ENCODE measurements at regions not wholly inside any gene's neighbourhood (a gene's known extent, or its start where the extent isn't known, plus 50 kb on each side); places are given as distances from the start of the nearest gene placed in this dataset.

GRCh38 chr6:14258695-14259593, 141.4 kb downstream of the CD83 start:
- peaks cover 9% of the 10 kb centered on the region for H3K4me1 Mint-ChIP-seq

GRCh38 chr6:14259594-14260152, 142.1 kb downstream of the CD83 start:
- Mint-ChIP-seq H3K27ac (no peak overlapping the region), H3K27me3 (no peaks in the 10 kb centered on the region), H3K9me3 (peaks cover 8% of the 10 kb centered on the region in 2 donors), H3K4me3 (no peak overlapping the region), H3K4me1 (peaks cover 2% of the 10 kb centered on the region)
- no peak for DNase-seq
- ATAC-seq, result no peak

More at GRCh38 chr6:14258695-14259593, 141.4 kb downstream of the CD83 start:
- H3K27ac Mint-ChIP-seq, result no peak overlapping the region
- DNase-seq (no peak), ATAC-seq (no peak)
- H3K4me3 Mint-ChIP-seq, result no peak overlapping the region
- H3K27me3 Mint-ChIP-seq, result no peaks in the 10 kb centered on the region
- H3K9me3 Mint-ChIP-seq, result peaks cover 2 to 8% of the 10 kb centered on the region in 2 donors

GRCh38 chr6:14260839-14261238, 143.3 kb downstream of the CD83 start:
- H3K4me1 Mint-ChIP-seq, result no peaks in the 10 kb centered on the region
- no peak overlapping the region for H3K27ac Mint-ChIP-seq
- peaks cover 8% of the 10 kb centered on the region in 2 donors for H3K9me3 Mint-ChIP-seq
- H3K4me3 Mint-ChIP-seq, result no peak overlapping the region
- DNase-seq (no peak), ATAC-seq (no peak)
- no peaks in the 10 kb centered on the region for H3K27me3 Mint-ChIP-seq

GRCh38 chr6:14263881-14264424, 146.4 kb downstream of the CD83 start:
- no peak overlapping the region for H3K27ac Mint-ChIP-seq
- H3K4me3 Mint-ChIP-seq, result no peak overlapping the region
- peaks cover 8% of the 10 kb centered on the region in 2 donors for H3K9me3 Mint-ChIP-seq
- ATAC-seq, result no peak
- no peaks in the 10 kb centered on the region for H3K27me3 Mint-ChIP-seq
- no peak for DNase-seq
- no peaks in the 10 kb centered on the region for H3K4me1 Mint-ChIP-seq

GRCh38 chr6:14265049-14266021, 147.8 kb downstream of the CD83 start:
- peaks cover 6% of the 10 kb centered on the region for H3K4me1 Mint-ChIP-seq

GRCh38 chr6:14266266-14266665, 148.7 kb downstream of the CD83 start:
- DNase-seq, result no peak
- no peak overlapping the region for H3K27ac Mint-ChIP-seq
- H3K4me1 Mint-ChIP-seq, result peaks cover 15% of the 10 kb centered on the region
- no peaks in the 10 kb centered on the region for H3K27me3 Mint-ChIP-seq
- H3K4me3 Mint-ChIP-seq, result no peak overlapping the region
- H3K9me3 Mint-ChIP-seq, result peaks cover under 1 to 8% of the 10 kb centered on the region in 2 donors
- ATAC-seq, result no peak

More at GRCh38 chr6:14265049-14266021, 147.8 kb downstream of the CD83 start:
- no peak for ATAC-seq
- Mint-ChIP-seq H3K27me3 (no peaks in the 10 kb centered on the region), H3K9me3 (peaks cover 8% of the 10 kb centered on the region in 2 donors), H3K27ac (no peak overlapping the region), H3K4me3 (no peak overlapping the region)
- no peak for DNase-seq

GRCh38 chr6:14267885-14268660, 150.5 kb downstream of the CD83 start:
- Mint-ChIP-seq H3K27ac (no peak overlapping the region), H3K27me3 (no peaks in the 10 kb centered on the region), H3K4me3 (no peak overlapping the region), H3K9me3 (peaks cover 8 to 10% of the 10 kb centered on the region in 2 donors), H3K4me1 (peaks cover 19% of the 10 kb centered on the region)
- ATAC-seq (no peak), DNase-seq (no peak)

GRCh38 chr6:14269436-14269835, 151.9 kb downstream of the CD83 start:
- Mint-ChIP-seq H3K9me3 (peaks cover 1 to 12% of the 10 kb centered on the region in 2 donors), H3K4me1 (peaks cover 23% of the 10 kb centered on the region), H3K27ac (no peak overlapping the region), H3K27me3 (no peaks in the 10 kb centered on the region), H3K4me3 (no peak overlapping the region)
- no peak for DNase-seq
- no peak for ATAC-seq

- no peak for DNase-seq
- H3K9me3 Mint-ChIP-seq, result peaks cover 0 to 12% of the 10 kb centered on the region in 2 donors
- no peak overlapping the region for H3K4me3 Mint-ChIP-seq
These were observed 152.7 kb downstream of the CD83 start for GRCh38 chr6:14270142-14270893.

GRCh38 chr6:14270925-14271788, 153.6 kb downstream of the CD83 start:
- no peak overlapping the region for H3K27ac Mint-ChIP-seq
- peaks cover 0 to 12% of the 10 kb centered on the region in 2 donors for H3K9me3 Mint-ChIP-seq

More at GRCh38 chr6:14270142-14270893, 152.7 kb downstream of the CD83 start:
- no peaks in the 10 kb centered on the region for H3K27me3 Mint-ChIP-seq
- H3K4me1 Mint-ChIP-seq, result peaks cover 32% of the 10 kb centered on the region
- ATAC-seq, result no peak
- H3K27ac Mint-ChIP-seq, result no peak overlapping the region

GRCh38 chr6:14271789-14272736, 154.5 kb downstream of the CD83 start:
- H3K9me3 Mint-ChIP-seq, result peaks cover 0 to 12% of the 10 kb centered on the region in 2 donors
- DNase-seq (no peak), ATAC-seq (no peak)
- no peak overlapping the region for H3K27ac Mint-ChIP-seq
- H3K4me1 Mint-ChIP-seq, result peaks cover 49% of the 10 kb centered on the region
- H3K4me3 Mint-ChIP-seq, result no peak overlapping the region
- H3K27me3 Mint-ChIP-seq, result no peaks in the 10 kb centered on the region

More at GRCh38 chr6:14270925-14271788, 153.6 kb downstream of the CD83 start:
- peak overlapping the region in 1 of 2 donors; percentile 47 for H3K4me3 Mint-ChIP-seq
- no peaks in the 10 kb centered on the region for H3K27me3 Mint-ChIP-seq
- DNase-seq (peak in 1 of 2 donors; percentile 75), ATAC-seq (peak; percentile 92)
- H3K4me1 Mint-ChIP-seq, result peaks cover 40% of the 10 kb centered on the region

GRCh38 chr6:14272737-14273085, 155.1 kb downstream of the CD83 start:
- H3K4me3 Mint-ChIP-seq, result no peak overlapping the region
- peaks cover 56% of the 10 kb centered on the region for H3K4me1 Mint-ChIP-seq
- no peaks in the 10 kb centered on the region for H3K27me3 Mint-ChIP-seq
- peaks cover 0 to 12% of the 10 kb centered on the region in 2 donors for H3K9me3 Mint-ChIP-seq
- no peak for ATAC-seq
- no peak overlapping the region for H3K27ac Mint-ChIP-seq
- no peak for DNase-seq

Data from stimulated activated naive CD8-positive, alpha-beta T cell treated with anti-CD3 and anti-CD28 coated beads, Interleukin-15, amount 100 ng/mL, for 72 hours (primary cell).